Stimulated activated effector memory CD8-positive, alpha-beta T cell treated with anti-CD3 and anti-CD28 coated beads, Interleukin-12 subunit alpha, Interleukin-12 subunit beta, amount 100 ng/mL, for 72 hours (primary cell): ENCODE measurements at regions not wholly inside any gene's neighbourhood (a gene's known extent, or its start where the extent isn't known, plus 50 kb on each side); places are given as distances from the start of the nearest gene placed in this dataset.

Experiments
- ATAC-seq: fragments of 150-1000 bp; cut with Tn5 transposase; 2 replicates; pipeline ENCODE4 v1.10.0; 2021
- DNase-seq, 2 donors: peaks; one replicate each; pipeline ENCODE4 v3.0.0; 2021 to 2022; ENCODE audit warnings: low spot score in 2 of 2
- H3K27ac Mint-ChIP-seq: one replicate; pipeline ENCODE4 v1.8.0; 2022; ENCODE audit warnings: mild to moderate bottlenecking, mixed read lengths
- H3K36me3 Mint-ChIP-seq: one replicate; pipeline ENCODE4 v1.8.0; 2022; ENCODE audit warnings: mild to moderate bottlenecking, mixed read lengths
- H3K4me1 Mint-ChIP-seq: one replicate; pipeline ENCODE4 v1.8.0; 2022; ENCODE audit warnings: mixed read lengths
- H3K4me3 Mint-ChIP-seq: one replicate; pipeline ENCODE4 v1.8.0; 2022; ENCODE audit warnings: mild to moderate bottlenecking, mixed read lengths
- H3K9me3 Mint-ChIP-seq: one replicate; pipeline ENCODE4 v1.8.0; 2022; ENCODE audit warnings: mixed read lengths

DNA sequence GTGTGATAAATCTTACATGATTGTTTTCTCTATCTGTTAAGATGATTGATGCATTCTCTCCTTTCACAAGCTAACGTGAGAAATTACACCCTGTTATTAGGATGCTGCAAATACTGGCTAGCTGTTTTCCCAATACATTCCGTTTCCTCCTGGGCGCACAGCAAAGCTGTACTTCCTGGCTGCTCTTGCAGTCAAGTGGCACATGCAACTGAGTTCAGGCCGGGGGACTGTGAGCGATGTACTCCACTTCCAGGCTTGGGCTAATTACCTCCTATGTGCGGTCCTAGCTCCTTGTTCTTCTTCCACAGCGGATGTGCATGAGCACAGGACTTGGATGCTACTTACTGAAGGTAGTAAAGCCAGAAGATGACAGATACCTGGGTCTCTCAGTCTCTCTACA lies 234.9 kb upstream of the SESN3 start:
- no peak for ATAC-seq
- Mint-ChIP-seq H3K36me3 (no peaks in the 10 kb centered on the region), H3K4me3 (no peak overlapping the region), H3K27ac (no peak overlapping the region), H3K4me1 (no peaks in the 10 kb centered on the region), H3K9me3 (no peaks in the 10 kb centered on the region)
- DNase-seq = no peak

- DNase-seq (no peak), ATAC-seq (no peak)
- no peaks in the 10 kb centered on the region for H3K36me3 Mint-ChIP-seq
- no peak overlapping the region for H3K27ac Mint-ChIP-seq
- H3K4me1 Mint-ChIP-seq = no peaks in the 10 kb centered on the region
- no peak overlapping the region for H3K4me3 Mint-ChIP-seq
- H3K9me3 Mint-ChIP-seq = no peaks in the 10 kb centered on the region
Observed at GRCh38 chr11:95461858-95462257, 230.9 kb upstream of the SESN3 start.

DNA sequence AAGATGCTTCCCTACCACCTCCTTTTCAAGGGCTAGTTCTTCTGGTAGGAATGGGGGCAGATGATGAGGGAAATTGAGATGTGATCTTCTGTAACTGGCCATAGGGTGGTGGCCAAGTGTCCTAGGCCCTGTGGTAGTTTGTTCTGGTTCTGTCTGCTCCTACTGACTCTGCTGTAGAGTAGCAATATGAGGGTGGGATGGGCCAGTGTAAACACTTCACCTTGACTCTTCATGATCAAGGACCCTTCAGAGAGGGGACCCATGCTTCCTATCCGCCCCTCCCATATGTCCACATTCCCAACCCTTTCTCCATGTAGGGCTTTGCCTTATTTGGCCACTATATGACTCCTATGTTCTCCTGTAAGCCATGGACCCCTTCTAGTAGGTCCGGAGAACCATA lies 230.3 kb upstream of the SESN3 start:
- no peak overlapping the region for H3K4me3 Mint-ChIP-seq
- no peak overlapping the region for H3K27ac Mint-ChIP-seq

GRCh38 chr11:95459291-95460042 lies 228.5 kb upstream of the SESN3 start:
- no peak overlapping the region for H3K27ac Mint-ChIP-seq
- no peaks in the 10 kb centered on the region for H3K9me3 Mint-ChIP-seq
- DNase-seq (no peak), ATAC-seq (no peak)
- no peaks in the 10 kb centered on the region for H3K4me1 Mint-ChIP-seq
- no peaks in the 10 kb centered on the region for H3K36me3 Mint-ChIP-seq
- H3K4me3 Mint-ChIP-seq = no peak overlapping the region

More for the DNA sequence above, 230.3 kb upstream of the SESN3 start:
- Mint-ChIP-seq H3K4me1 (no peaks in the 10 kb centered on the region), H3K36me3 (no peaks in the 10 kb centered on the region), H3K9me3 (no peaks in the 10 kb centered on the region)
- ATAC-seq (no peak), DNase-seq (no peak)

DNA sequence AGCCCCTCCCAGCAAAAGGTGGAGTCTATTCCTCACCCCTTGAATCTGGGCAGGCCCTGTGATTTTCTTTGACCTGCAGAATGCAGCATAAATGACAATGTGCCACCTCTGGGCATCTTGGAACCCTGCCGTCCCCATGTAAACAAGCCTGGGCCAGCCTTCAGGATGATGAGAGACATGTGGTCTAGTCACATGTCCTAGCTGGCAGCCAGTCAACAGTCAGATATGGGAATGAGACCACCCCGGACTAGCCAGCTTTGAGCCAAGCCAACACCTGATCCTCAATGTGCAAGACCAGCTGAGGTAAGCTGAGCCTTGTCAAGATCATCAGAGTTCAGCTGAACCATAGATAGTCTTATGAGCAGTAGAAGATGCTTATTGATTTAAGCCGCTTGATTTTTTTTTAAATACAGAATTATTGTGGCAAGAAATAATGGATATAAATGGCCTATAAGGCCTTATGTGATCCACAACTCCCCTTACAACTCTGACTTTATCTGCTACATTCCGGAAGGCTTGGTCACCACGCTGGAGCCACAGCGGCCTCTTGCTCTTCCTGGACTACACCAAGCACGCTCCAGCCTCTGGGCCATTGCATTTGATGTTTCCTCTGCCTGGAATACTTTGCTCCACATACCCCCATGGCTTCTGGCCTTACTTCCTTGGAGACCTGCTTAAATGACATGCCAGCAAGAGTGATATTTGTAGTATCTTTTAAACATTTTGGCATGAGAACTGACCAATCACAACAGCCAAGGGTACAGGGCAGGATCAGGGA lies 225.9 kb upstream of the SESN3 start:
- ATAC-seq = no peak
- Mint-ChIP-seq H3K9me3 (no peaks in the 10 kb centered on the region), H3K27ac (no peak overlapping the region), H3K4me1 (no peaks in the 10 kb centered on the region), H3K36me3 (no peaks in the 10 kb centered on the region), H3K4me3 (no peak overlapping the region)
- DNase-seq = no peak

GRCh38 chr11:95455228-95455970 lies 224.4 kb upstream of the SESN3 start:
- no peak for DNase-seq
- no peak overlapping the region for H3K27ac Mint-ChIP-seq
- ATAC-seq = no peak

DNA sequence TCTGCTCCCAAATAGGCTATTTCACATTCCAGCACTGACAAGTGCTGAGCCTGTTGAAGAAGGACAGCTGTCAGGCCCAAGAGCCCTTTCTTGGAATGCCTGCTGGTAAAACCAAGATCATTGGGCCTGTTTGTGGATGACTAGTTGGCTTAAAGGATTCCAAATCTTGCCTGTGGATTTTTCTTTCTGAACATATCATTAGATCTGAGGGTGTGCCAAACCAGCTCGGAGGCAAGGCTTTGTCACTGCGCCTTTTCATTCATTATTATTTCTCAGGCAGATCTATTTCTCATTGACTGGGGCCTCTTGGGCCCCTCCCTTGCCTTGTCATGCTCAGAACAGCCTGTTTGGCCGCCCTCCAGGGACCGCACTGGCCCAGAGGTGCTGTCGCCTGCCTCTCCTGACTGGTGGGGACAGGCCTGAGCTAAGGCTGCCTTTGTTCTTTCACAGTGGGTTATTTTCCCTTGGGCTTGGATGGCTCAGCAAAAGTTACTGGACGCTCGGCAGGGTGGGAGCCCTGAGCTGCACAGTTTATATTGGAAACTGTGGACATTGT lies 222.7 kb upstream of the SESN3 start:
- H3K4me3 Mint-ChIP-seq = no peak overlapping the region
- H3K36me3 Mint-ChIP-seq = no peaks in the 10 kb centered on the region
- no peak overlapping the region for H3K27ac Mint-ChIP-seq
- no peak for ATAC-seq
- no peaks in the 10 kb centered on the region for H3K9me3 Mint-ChIP-seq
- no peak for DNase-seq
- no peaks in the 10 kb centered on the region for H3K4me1 Mint-ChIP-seq

More at GRCh38 chr11:95455228-95455970, 224.4 kb upstream of the SESN3 start:
- no peaks in the 10 kb centered on the region for H3K36me3 Mint-ChIP-seq
- H3K4me3 Mint-ChIP-seq = no peak overlapping the region
- H3K9me3 Mint-ChIP-seq = no peaks in the 10 kb centered on the region
- no peaks in the 10 kb centered on the region for H3K4me1 Mint-ChIP-seq

DNA sequence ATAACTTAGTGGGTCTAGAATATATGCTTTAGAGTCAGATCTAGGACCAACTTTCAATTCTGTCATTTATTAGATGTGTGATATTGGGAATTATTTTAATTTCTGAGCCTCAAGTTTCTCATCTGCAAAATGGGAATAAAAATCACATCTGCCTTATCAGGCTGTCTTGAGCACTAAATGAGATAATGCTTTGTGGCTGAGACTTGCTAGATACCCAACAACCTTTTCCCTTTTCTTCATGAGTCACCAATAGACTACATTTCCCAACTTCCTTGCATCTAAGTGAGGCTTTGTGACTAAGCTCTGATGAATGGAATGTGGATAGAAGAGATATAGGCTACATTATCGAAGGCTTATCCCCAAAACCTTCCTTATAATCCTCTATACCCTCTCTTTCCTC lies 220.7 kb upstream of the SESN3 start:
- no peaks in the 10 kb centered on the region for H3K4me1 Mint-ChIP-seq
- no peak for ATAC-seq
- no peak for DNase-seq
- no peaks in the 10 kb centered on the region for H3K9me3 Mint-ChIP-seq
- no peak overlapping the region for H3K4me3 Mint-ChIP-seq
- no peaks in the 10 kb centered on the region for H3K36me3 Mint-ChIP-seq
- H3K27ac Mint-ChIP-seq = no peak overlapping the region

DNA sequence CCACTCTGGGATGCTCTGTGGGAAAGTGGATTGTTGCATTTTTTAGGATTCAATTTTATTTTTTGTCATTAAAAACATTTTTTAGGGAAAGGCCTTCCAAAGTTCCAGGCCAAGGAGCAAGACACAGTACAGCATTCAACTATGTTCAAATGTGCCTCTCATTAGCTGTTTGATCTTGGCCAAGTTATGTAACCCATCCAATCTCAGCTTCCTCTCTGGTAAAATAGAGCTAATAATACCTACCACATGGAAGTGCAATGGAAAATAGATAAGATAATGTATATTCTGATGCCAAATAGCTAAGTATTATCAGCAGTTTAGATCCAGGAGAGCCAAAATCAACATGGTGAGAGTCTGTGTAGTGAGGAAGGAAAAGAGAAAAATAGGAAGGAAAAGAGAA lies 220.3 kb upstream of the SESN3 start:
- Mint-ChIP-seq H3K4me3 (no peak overlapping the region), H3K36me3 (no peaks in the 10 kb centered on the region), H3K9me3 (no peaks in the 10 kb centered on the region), H3K4me1 (no peaks in the 10 kb centered on the region), H3K27ac (no peak overlapping the region)
- DNase-seq (no peak), ATAC-seq (no peak)

GRCh38 chr11:95450547-95451123 lies 219.6 kb upstream of the SESN3 start:
- H3K4me3 Mint-ChIP-seq = no peak overlapping the region
- H3K27ac Mint-ChIP-seq = no peak overlapping the region
- no peak for DNase-seq
- no peaks in the 10 kb centered on the region for H3K9me3 Mint-ChIP-seq
- no peak for ATAC-seq
- H3K36me3 Mint-ChIP-seq = no peaks in the 10 kb centered on the region
- H3K4me1 Mint-ChIP-seq = no peaks in the 10 kb centered on the region

DNA sequence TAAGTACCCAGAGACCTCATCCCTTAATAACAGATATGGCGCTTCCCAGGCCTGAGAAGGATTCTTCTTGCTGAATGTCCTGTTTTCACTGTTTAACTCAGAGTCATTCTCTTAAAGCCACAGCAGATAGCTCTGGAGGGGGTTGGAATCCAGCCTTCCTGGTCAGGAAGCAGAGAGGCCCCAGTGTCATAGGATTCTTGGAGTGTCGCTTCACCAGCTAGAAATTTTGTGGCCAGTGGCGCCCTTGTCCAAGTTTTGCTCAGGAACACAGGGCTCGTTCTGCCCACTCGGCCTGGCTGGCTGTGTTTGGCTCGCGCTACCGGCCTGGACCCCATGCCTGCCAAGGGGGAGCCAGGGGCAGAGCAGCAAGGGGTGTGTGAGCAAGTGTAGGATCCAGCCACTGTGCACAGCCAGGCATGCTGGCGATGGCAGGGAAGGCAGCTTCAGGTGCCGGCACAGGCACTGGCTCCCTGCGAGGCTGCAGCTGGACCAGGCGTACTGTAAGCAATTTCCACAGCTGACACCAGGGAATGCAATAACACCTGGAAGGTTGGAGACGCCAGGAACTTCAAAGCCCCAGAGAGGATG lies 214.8 kb upstream of the SESN3 start:
- Mint-ChIP-seq H3K4me1 (peaks cover 6% of the 10 kb centered on the region), H3K9me3 (no peaks in the 10 kb centered on the region), H3K4me3 (no peak overlapping the region), H3K36me3 (no peaks in the 10 kb centered on the region), H3K27ac (no peak overlapping the region)
- no peak for DNase-seq
- no peak for ATAC-seq

- DNase-seq = no peak
- no peaks in the 10 kb centered on the region for H3K36me3 Mint-ChIP-seq
- H3K27ac Mint-ChIP-seq = no peak overlapping the region
- no peaks in the 10 kb centered on the region for H3K9me3 Mint-ChIP-seq
- no peak overlapping the region for H3K4me3 Mint-ChIP-seq
- H3K4me1 Mint-ChIP-seq = peaks cover 6% of the 10 kb centered on the region
- no peak for ATAC-seq
Observed at GRCh38 chr11:95444309-95445241, 213.6 kb upstream of the SESN3 start.

DNA sequence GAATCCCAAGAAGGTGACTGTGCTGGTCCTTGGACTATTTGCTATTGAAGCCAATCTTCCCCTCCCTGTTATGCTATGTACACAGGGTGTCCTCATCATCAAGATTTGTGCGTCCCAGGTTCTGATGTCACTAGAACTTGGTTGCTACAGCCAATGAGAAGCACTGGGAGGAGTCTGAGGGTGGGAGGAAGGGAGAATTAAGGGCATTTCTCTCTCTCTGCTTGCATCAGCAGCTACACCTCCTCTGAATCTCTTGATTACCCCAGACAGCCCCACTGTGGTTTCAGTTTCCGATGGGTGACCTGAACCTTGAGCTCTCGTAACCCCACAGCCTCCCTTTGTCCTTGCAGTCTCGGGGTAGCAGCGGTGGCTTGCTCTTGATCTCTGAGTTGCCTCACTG lies 212.4 kb upstream of the SESN3 start:
- no peaks in the 10 kb centered on the region for H3K9me3 Mint-ChIP-seq
- no peak overlapping the region for H3K4me3 Mint-ChIP-seq
- ATAC-seq (peak; percentile 69), DNase-seq (no peak)
- H3K27ac Mint-ChIP-seq = no peak overlapping the region
- peaks cover 6% of the 10 kb centered on the region for H3K4me1 Mint-ChIP-seq
- no peaks in the 10 kb centered on the region for H3K36me3 Mint-ChIP-seq

GRCh38 chr11:95442531-95443050 lies 211.6 kb upstream of the SESN3 start:
- Mint-ChIP-seq H3K4me1 (peaks cover 6% of the 10 kb centered on the region), H3K36me3 (no peaks in the 10 kb centered on the region), H3K4me3 (no peak overlapping the region), H3K9me3 (no peaks in the 10 kb centered on the region), H3K27ac (no peak overlapping the region)
- ATAC-seq (no peak), DNase-seq (no peak)
